AML-193 (cell line): ENCODE measurements at regions not wholly inside any gene's neighbourhood (a gene's known extent, or its start where the extent isn't known, plus 50 kb on each side); places are given as distances from the start of the nearest gene placed in this dataset.
"Not testable (repeated sequence)": the region's sequence is repeated elsewhere in the genome, so short reads cannot be mapped to it uniquely, and the experiment has no call there.

Experiments used
- DNase-seq, 2 experiments: peaks; one replicate each; lab custom pipeline; 2025; lab: John Stamatoyannopoulos, UW

GRCh38 chr11:134727204-134727603, 315.2 kb upstream of the B3GAT1 start:
- DNase-seq = no peak

GRCh38 chr11:134725716-134726639, 313.9 kb upstream of the B3GAT1 start:
- DNase-seq = no peak

GRCh38 chr11:134725211-134725610, 313.2 kb upstream of the B3GAT1 start:
- no peak for DNase-seq

GRCh38 chr11:134724779-134725140, 312.7 kb upstream of the B3GAT1 start:
- no peak for DNase-seq

- DNase-seq = no peak
Measured at GRCh38 chr11:134724106-134724778, 312.2 kb upstream of the B3GAT1 start.

- not testable (repeated sequence) for DNase-seq
Measured at GRCh38 chr11:134720691-134721070, 308.6 kb upstream of the B3GAT1 start.

GRCh38 chr11:134719940-134720690, 308.1 kb upstream of the B3GAT1 start:
- not testable (repeated sequence) for DNase-seq

- DNase-seq = no peak
Measured at GRCh38 chr11:134719397-134719796, 307.4 kb upstream of the B3GAT1 start.

- no peak for DNase-seq
Measured at GRCh38 chr11:134716582-134716981, 304.5 kb upstream of the B3GAT1 start.

GRCh38 chr11:134714021-134714656, 302.1 kb upstream of the B3GAT1 start:
- DNase-seq = no peak

- DNase-seq = no peak
Measured at GRCh38 chr11:134712228-134713145, 300.4 kb upstream of the B3GAT1 start.

- DNase-seq = no peak
Measured at GRCh38 chr11:134711588-134711987, 299.5 kb upstream of the B3GAT1 start.

GRCh38 chr11:134710861-134711407, 298.9 kb upstream of the B3GAT1 start:
- DNase-seq = no peak

GRCh38 chr11:134705858-134706257, 293.8 kb upstream of the B3GAT1 start:
- DNase-seq = no peak

GRCh38 chr11:134702827-134703226, 290.8 kb upstream of the B3GAT1 start:
- DNase-seq = no peak

- no peak for DNase-seq
Measured at GRCh38 chr11:134701564-134702165, 289.6 kb upstream of the B3GAT1 start.

GRCh38 chr11:134700101-134700640, 288.1 kb upstream of the B3GAT1 start:
- no peak for DNase-seq

GRCh38 chr11:134696455-134696854, 284.4 kb upstream of the B3GAT1 start:
- no peak for DNase-seq

- no peak for DNase-seq
Measured at GRCh38 chr11:134691985-134692384, 279.9 kb upstream of the B3GAT1 start.

GRCh38 chr11:134691295-134691873, 279.3 kb upstream of the B3GAT1 start:
- DNase-seq = no peak
